ENCODE measurements at regions not wholly inside any gene's neighbourhood (a gene's known extent, or its start where the extent isn't known, plus 50 kb on each side); places are given as distances from the start of the nearest gene placed in this dataset.

DNA sequence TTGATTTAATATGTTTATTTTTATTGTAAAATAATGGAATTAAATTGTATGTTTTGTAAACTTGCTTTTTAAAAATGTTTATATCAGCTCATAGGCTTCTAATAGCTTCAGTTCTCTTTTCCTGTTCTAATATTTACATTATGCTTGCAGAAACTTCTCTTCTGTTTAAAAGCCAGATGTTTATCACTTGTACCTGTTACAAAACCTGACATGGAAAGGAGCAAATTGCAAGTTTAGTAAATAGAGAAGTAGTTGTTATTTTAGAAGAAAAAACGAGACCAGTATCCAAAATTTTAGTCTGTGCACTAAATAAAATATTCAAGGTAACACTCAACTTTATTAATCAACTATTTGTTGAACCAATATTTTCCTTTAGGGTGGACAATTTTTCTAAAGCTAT is 69.4 kb upstream of the GUCY1A1 start:
- Histone ChIP-seq H3K9me3 (ENCODE audit: control insufficient read depth, low read depth, low read length) (no peaks in the 10 kb centered on the region), H2BK20ac (ENCODE audit: low read depth, low read length, poor library complexity, severe bottlenecking) (no peak overlapping the region), H4K20me1 (ENCODE audit: control insufficient read depth, insufficient read depth, insufficient read length) (no peaks in the 10 kb centered on the region), H2BK15ac (ENCODE audit: low read depth, low read length) (no peak overlapping the region), H4K91ac (ENCODE audit: insufficient read length, low read depth, low read length) (no peak overlapping the region), H2BK5ac (ENCODE audit: insufficient read length, low read length) (no peak overlapping the region), H4K5ac (ENCODE audit: insufficient read length, low read depth, low read length) (no peak overlapping the region), H3K4me2 (ENCODE audit: insufficient read depth, insufficient read length, low read length) (no peak overlapping the region), H3K23ac (ENCODE audit: insufficient read length, low read depth, low read length) (no peak overlapping the region), H2BK12ac (ENCODE audit: insufficient read length, low read depth, low read length) (no peak overlapping the region), H3K9ac (ENCODE audit: extremely low read depth, insufficient read length, low read length) (no peak overlapping the region), H3K4ac (ENCODE audit: low read depth, low read length) (no peak overlapping the region), H3K14ac (ENCODE audit: insufficient read depth, low read length) (no peak overlapping the region), H4K8ac (replicated peaks; ENCODE audit: insufficient read length, low read depth, low read length) (no peak overlapping the region), H3K23me2 (ENCODE audit: insufficient read length, low read depth, low read length, poor library complexity, severe bottlenecking) (no peaks in the 10 kb centered on the region), H3K27me3 (ENCODE audit: insufficient read depth, low read length) (no peaks in the 10 kb centered on the region), H2BK120ac (ENCODE audit: low read depth, low read length, poor library complexity, severe bottlenecking) (no peak overlapping the region), H3K79me2 (ENCODE audit: insufficient read depth, low read length) (no peaks in the 10 kb centered on the region), H2AK5ac (ENCODE audit: insufficient read length, low read length) (no peak overlapping the region), H3K56ac (ENCODE audit: insufficient read length, low read depth, low read length) (no peak overlapping the region), H3K79me1 (ENCODE audit: insufficient read depth, low read depth, low read length, poor library complexity, severe bottlenecking) (no peaks in the 10 kb centered on the region), H2AFZ (ENCODE audit: low read length) (no peak overlapping the region), H3K27ac (ENCODE audit: insufficient read length, low read depth, low read length) (no peak overlapping the region), H3T11ph (ENCODE audit: low read length) (no peak overlapping the region), H3K18ac (ENCODE audit: insufficient read length, low read depth, low read length) (no peak overlapping the region), H3K4me1 (ENCODE audit: insufficient read depth, low read length) (no peaks in the 10 kb centered on the region)
- no peaks in the 10 kb centered on the region for H3K36me3 Mint-ChIP-seq (ENCODE audit: insufficient read depth in 1 of 3, low read depth in 3 of 3)
- H3K4me3 Mint-ChIP-seq = no peak overlapping the region
- H3K27ac Mint-ChIP-seq = no peak overlapping the region
- peaks cover 5% of the 10 kb centered on the region in 2 experiments; a peak in 2 of 4 replicates for H3K4me1 Mint-ChIP-seq
- WGBS (ENCODE audit: extremely low coverage, insufficient read length, low lambda C conversion rate) = no CpG with 5 or more reads among the region's 1 CpG
- TF ChIP-seq, protein P1, sequence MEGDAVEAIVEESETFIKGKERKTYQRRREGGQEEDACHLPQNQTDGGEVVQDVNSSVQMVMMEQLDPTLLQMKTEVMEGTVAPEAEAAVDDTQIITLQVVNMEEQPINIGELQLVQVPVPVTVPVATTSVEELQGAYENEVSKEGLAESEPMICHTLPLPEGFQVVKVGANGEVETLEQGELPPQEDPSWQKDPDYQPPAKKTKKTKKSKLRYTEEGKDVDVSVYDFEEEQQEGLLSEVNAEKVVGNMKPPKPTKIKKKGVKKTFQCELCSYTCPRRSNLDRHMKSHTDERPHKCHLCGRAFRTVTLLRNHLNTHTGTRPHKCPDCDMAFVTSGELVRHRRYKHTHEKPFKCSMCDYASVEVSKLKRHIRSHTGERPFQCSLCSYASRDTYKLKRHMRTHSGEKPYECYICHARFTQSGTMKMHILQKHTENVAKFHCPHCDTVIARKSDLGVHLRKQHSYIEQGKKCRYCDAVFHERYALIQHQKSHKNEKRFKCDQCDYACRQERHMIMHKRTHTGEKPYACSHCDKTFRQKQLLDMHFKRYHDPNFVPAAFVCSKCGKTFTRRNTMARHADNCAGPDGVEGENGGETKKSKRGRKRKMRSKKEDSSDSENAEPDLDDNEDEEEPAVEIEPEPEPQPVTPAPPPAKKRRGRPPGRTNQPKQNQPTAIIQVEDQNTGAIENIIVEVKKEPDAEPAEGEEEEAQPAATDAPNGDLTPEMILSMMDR (conservative IDR thresholded peaks at IDR 0.05) = no peak
- no peaks in the 10 kb centered on the region for H3K9me3 Mint-ChIP-seq
- peaks cover 7% of the 10 kb centered on the region for H3K27me3 Mint-ChIP-seq (ENCODE audit: low read depth)
- no peak for DNase-seq

All from H9 (cell line).